Endothelial cell of umbilical vein (primary cell): ENCODE measurements at regions not wholly inside any gene's neighbourhood (a gene's known extent, or its start where the extent isn't known, plus 50 kb on each side); places are given as distances from the start of the nearest gene placed in this dataset.

Source experiments
- EZH2 ChIP-seq: IDR thresholded peaks from 2 replicates; pipeline ENCODE4 v1.6.1; 2012; ENCODE audit warnings: borderline replicate concordance, low read depth, mild to moderate bottlenecking, moderate library complexity, low read length, inconsistent platforms; ENCODE audit not compliant: severe bottlenecking
- FOS ChIP-seq: IDR thresholded peaks from 2 replicates; pipeline ENCODE4 v1.6.1; 2011; ENCODE audit warnings: mild to moderate bottlenecking, low read length, moderate library complexity, borderline replicate concordance; ENCODE audit not compliant: insufficient read depth
- TF ChIP-seq, protein P1 (sequence below), 2 donors: IDR thresholded peaks; 1 replicate in 1 of 2; 2 replicates in 1 of 2; pipeline ENCODE4 v1.5.1; 2011; ENCODE audit warnings: low read length in 2 of 2, mild to moderate bottlenecking in 2 of 2, moderate library complexity in 2 of 2, control low read depth in 1 of 2, inconsistent platforms in 1 of 2, low read depth in 1 of 2; ENCODE audit not compliant: insufficient read depth in 1 of 2; ENCODE audit errors: extremely low read depth in 1 of 2

DNA sequence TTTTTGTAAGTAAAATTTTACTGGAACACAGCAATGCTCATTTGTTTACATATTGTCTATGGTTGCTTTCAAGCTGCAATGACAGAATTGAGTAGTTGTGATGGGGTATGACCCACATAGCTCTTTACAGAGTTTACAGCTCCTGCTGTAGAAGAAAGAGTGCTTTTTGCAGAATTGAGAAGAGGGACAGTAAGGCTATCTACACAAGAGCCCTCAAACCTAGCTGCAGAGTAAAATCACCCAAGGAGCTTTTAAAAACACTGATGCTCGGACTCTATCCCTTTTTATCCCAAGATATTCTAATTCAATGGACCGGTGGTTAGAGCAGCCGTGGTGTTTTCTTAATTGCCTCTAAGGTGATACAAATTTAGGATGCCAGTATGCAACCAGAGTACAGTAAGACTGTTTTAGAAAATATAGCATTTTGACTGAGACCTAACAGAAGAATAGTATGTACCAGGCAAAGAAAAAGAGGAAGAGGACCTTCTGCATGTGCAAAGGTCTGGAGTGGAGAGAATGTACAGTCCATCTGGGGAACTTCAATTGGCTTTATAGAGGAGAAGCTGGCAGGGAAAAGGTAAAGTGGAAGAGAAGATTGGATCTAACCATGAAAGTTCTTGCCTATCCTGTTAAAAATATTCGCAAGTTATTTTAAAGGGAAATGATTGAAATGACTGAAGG, 663.6 kb upstream of the CPEB2 start:
- TF ChIP-seq, protein P1, sequence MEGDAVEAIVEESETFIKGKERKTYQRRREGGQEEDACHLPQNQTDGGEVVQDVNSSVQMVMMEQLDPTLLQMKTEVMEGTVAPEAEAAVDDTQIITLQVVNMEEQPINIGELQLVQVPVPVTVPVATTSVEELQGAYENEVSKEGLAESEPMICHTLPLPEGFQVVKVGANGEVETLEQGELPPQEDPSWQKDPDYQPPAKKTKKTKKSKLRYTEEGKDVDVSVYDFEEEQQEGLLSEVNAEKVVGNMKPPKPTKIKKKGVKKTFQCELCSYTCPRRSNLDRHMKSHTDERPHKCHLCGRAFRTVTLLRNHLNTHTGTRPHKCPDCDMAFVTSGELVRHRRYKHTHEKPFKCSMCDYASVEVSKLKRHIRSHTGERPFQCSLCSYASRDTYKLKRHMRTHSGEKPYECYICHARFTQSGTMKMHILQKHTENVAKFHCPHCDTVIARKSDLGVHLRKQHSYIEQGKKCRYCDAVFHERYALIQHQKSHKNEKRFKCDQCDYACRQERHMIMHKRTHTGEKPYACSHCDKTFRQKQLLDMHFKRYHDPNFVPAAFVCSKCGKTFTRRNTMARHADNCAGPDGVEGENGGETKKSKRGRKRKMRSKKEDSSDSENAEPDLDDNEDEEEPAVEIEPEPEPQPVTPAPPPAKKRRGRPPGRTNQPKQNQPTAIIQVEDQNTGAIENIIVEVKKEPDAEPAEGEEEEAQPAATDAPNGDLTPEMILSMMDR (IDR thresholded peaks at IDR 0.05; ENCODE audit: extremely low read depth in 1 of 2, insufficient read depth in 1 of 2, low read depth in 1 of 2, low read length in 2 of 2): no peak
- TF ChIP-seq FOS (no peak), EZH2 (no peak)
